Astrocyte (in vitro differentiated cells and primary cell): ENCODE measurements at regions not wholly inside any gene's neighbourhood (a gene's known extent, or its start where the extent isn't known, plus 50 kb on each side); places are given as distances from the start of the nearest gene placed in this dataset.

Source experiments
- EZH2 ChIP-seq: IDR thresholded peaks from 2 replicates; pipeline ENCODE4 v1.6.1; 2012; ENCODE audit warnings: mild to moderate bottlenecking, low read length, inconsistent platforms; ENCODE audit not compliant: insufficient read depth
- TF ChIP-seq, protein P1 (sequence below): IDR thresholded peaks from 2 replicates; pipeline ENCODE4 v1.5.1; 2011; ENCODE audit warnings: low read depth, mild to moderate bottlenecking, inconsistent platforms, low read length, moderate library complexity; ENCODE audit not compliant: insufficient read depth

DNA sequence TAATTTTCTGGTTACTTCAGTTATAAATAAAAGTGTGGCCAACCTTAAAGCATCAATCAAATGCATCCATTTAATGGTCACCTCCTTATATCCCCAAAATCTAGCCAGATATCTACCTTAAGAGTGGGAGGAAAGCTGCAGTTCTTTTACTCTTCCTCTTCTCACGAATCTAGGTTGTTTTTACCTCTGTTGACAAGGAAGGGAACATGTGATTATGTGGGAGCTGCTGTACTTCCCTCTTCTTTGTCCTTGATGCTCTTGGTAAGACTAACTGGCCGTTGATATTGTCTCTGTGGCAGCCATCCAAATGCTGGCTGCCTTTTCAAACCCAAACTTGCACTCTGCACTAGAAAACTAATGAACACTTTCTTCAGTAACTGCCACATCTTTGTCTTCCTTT, 275.3 kb upstream of the CADM2 start:
- TF ChIP-seq EZH2: no peak
- TF ChIP-seq, protein P1, sequence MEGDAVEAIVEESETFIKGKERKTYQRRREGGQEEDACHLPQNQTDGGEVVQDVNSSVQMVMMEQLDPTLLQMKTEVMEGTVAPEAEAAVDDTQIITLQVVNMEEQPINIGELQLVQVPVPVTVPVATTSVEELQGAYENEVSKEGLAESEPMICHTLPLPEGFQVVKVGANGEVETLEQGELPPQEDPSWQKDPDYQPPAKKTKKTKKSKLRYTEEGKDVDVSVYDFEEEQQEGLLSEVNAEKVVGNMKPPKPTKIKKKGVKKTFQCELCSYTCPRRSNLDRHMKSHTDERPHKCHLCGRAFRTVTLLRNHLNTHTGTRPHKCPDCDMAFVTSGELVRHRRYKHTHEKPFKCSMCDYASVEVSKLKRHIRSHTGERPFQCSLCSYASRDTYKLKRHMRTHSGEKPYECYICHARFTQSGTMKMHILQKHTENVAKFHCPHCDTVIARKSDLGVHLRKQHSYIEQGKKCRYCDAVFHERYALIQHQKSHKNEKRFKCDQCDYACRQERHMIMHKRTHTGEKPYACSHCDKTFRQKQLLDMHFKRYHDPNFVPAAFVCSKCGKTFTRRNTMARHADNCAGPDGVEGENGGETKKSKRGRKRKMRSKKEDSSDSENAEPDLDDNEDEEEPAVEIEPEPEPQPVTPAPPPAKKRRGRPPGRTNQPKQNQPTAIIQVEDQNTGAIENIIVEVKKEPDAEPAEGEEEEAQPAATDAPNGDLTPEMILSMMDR: no peak
